Peyer's patch (tissue), 4 donors: ENCODE measurements at regions not wholly inside any gene's neighbourhood (a gene's known extent, or its start where the extent isn't known, plus 50 kb on each side); places are given as distances from the start of the nearest gene placed in this dataset.

Experiments
- DNase-seq, 3 donors: peaks; one replicate each; pipeline ENCODE4 v3.0.0-alpha.2; 2017 to 2019
- H3K27ac ChIP-seq, 4 donors: fragments of 200-600 bp; sonication (generic); one replicate each; pipeline ENCODE4 v1.5.1; 2016 to 2019
- H3K27me3 ChIP-seq, 2 donors: fragments of 200-600 bp; sonication (generic); one replicate each; pipeline ENCODE4 v1.5.1; 2019
- H3K36me3 ChIP-seq, 3 donors: fragments of 200-600 bp; sonication (generic); one replicate each; pipeline ENCODE4 v1.5.1; 2016 to 2019
- H3K4me1 ChIP-seq, 4 donors: fragments of 200-600 bp; sonication (generic); one replicate each; pipeline ENCODE4 v1.5.1; 2016 to 2019
- H3K4me3 ChIP-seq, 4 donors: fragments of 200-600 bp; sonication (generic); 1 replicate in 3 of 4; 2 replicates in 1 of 4; pipeline ENCODE4 v1.5.1; 2016 to 2019; ENCODE audit warnings: mild to moderate bottlenecking in 1 of 4
- H3K9me3 ChIP-seq, 4 donors: fragments of 200-600 bp; sonication (generic); one replicate each; pipeline ENCODE4 v1.5.1; 2016 to 2019; ENCODE audit warnings: mild to moderate bottlenecking in 1 of 4
- CTCF ChIP-seq, 6 experiments: fragments of 450-650 bp in 4 of 6; fragments of 200-600 bp in 2 of 6; sonication (generic) in 1 of 6; IDR thresholded peaks; one replicate each; pipeline ENCODE4 v1.5.1; 2017 to 2019; ENCODE audit warnings: antibody characterized with exemption in 6 of 6, mild to moderate bottlenecking in 3 of 6, moderate library complexity in 1 of 6
- POLR2A ChIP-seq, 2 donors: fragments of 450-650 bp; IDR thresholded peaks; one replicate each; pipeline ENCODE4 v1.5.1; 2017; ENCODE audit warnings: antibody characterized with exemption in 2 of 2, mild to moderate bottlenecking in 2 of 2, moderate library complexity in 2 of 2

- Histone ChIP-seq H3K27me3 (no peaks in the 10 kb centered on the region), H3K4me1 (no peaks in the 10 kb centered on the region), H3K9me3 (no peaks in the 10 kb centered on the region), H3K4me3 (no peak overlapping the region), H3K36me3 (no peaks in the 10 kb centered on the region), H3K27ac (no peak overlapping the region)
- DNase-seq = no peak
- TF ChIP-seq POLR2A (IDR thresholded peaks at IDR 0.05) = no peak
- TF ChIP-seq CTCF (IDR thresholded peaks at IDR 0.05) = no peak
Measured at GRCh38 chr9:87392086-87392485, 105.6 kb upstream of the DAPK1 start.

- Histone ChIP-seq H3K4me1 (no peaks in the 10 kb centered on the region), H3K9me3 (no peaks in the 10 kb centered on the region), H3K27ac (no peak overlapping the region), H3K27me3 (no peaks in the 10 kb centered on the region), H3K36me3 (no peaks in the 10 kb centered on the region), H3K4me3 (no peak overlapping the region)
- no peak for DNase-seq
- no peak for TF ChIP-seq POLR2A (IDR thresholded peaks at IDR 0.05)
- no peak for TF ChIP-seq CTCF (IDR thresholded peaks at IDR 0.05)
Measured at GRCh38 chr9:87393706-87394230, 103.9 kb upstream of the DAPK1 start.

GRCh38 chr9:87395804-87396479 lies 101.7 kb upstream of the DAPK1 start:
- no peaks in the 10 kb centered on the region for H3K27me3 ChIP-seq
- H3K4me3 ChIP-seq = no peak overlapping the region
- H3K36me3 ChIP-seq = no peaks in the 10 kb centered on the region
- no peak for TF ChIP-seq POLR2A (IDR thresholded peaks at IDR 0.05)
- no peak for TF ChIP-seq CTCF (IDR thresholded peaks at IDR 0.05)
- no peaks in the 10 kb centered on the region for H3K9me3 ChIP-seq
- H3K27ac ChIP-seq = no peak overlapping the region
- H3K4me1 ChIP-seq = no peaks in the 10 kb centered on the region
- DNase-seq = no peak

GRCh38 chr9:87401681-87402080 lies 96.0 kb upstream of the DAPK1 start:
- no peak overlapping the region for H3K4me3 ChIP-seq
- no peak for DNase-seq
- H3K27ac ChIP-seq = no peak overlapping the region
- H3K9me3 ChIP-seq = no peaks in the 10 kb centered on the region
- no peaks in the 10 kb centered on the region for H3K4me1 ChIP-seq
- no peaks in the 10 kb centered on the region for H3K36me3 ChIP-seq
- no peaks in the 10 kb centered on the region for H3K27me3 ChIP-seq
- TF ChIP-seq CTCF (IDR thresholded peaks at IDR 0.05) = no peak
- TF ChIP-seq POLR2A (IDR thresholded peaks at IDR 0.05) = no peak

GRCh38 chr9:87402537-87402936 lies 95.1 kb upstream of the DAPK1 start:
- no peak overlapping the region for H3K4me3 ChIP-seq
- H3K27ac ChIP-seq = no peak overlapping the region
- no peaks in the 10 kb centered on the region for H3K36me3 ChIP-seq
- no peak for DNase-seq
- TF ChIP-seq CTCF (IDR thresholded peaks at IDR 0.05) (no peak), POLR2A (IDR thresholded peaks at IDR 0.05) (no peak)
- H3K27me3 ChIP-seq = no peaks in the 10 kb centered on the region
- no peaks in the 10 kb centered on the region for H3K4me1 ChIP-seq
- no peaks in the 10 kb centered on the region for H3K9me3 ChIP-seq
